ENCODE measurements at regions not wholly inside any gene's neighbourhood (a gene's known extent, or its start where the extent isn't known, plus 50 kb on each side); places are given as distances from the start of the nearest gene placed in this dataset.

- no peak for TF ChIP-seq CTCF (IDR thresholded peaks at IDR 0.05)
- no peaks in the 10 kb centered on the region for H3K9me3 ChIP-seq
- H3K36me3 ChIP-seq, result no peaks in the 10 kb centered on the region
- H3K27me3 ChIP-seq, result no peaks in the 10 kb centered on the region
- no peaks in the 10 kb centered on the region for H3K4me1 ChIP-seq (ENCODE audit: control insufficient read depth in 1 of 2, insufficient read depth in 1 of 2, low read depth in 1 of 2, low read length in 1 of 2)
- no peak overlapping the region for H3K4me3 ChIP-seq (ENCODE audit: low read depth in 1 of 2, low read length in 1 of 2)
- H3K27ac ChIP-seq, result no peak overlapping the region
Measured at GRCh38 chr10:94173594-94173993, 179.9 kb downstream of the PLCE1 start.

GRCh38 chr10:94174838-94175237 is 181.1 kb downstream of the PLCE1 start:
- Histone ChIP-seq H3K36me3 (no peaks in the 10 kb centered on the region), H3K4me3 (ENCODE audit: low read depth in 1 of 2, low read length in 1 of 2) (no peak overlapping the region), H3K27ac (no peak overlapping the region), H3K4me1 (ENCODE audit: control insufficient read depth in 1 of 2, insufficient read depth in 1 of 2, low read depth in 1 of 2, low read length in 1 of 2) (no peaks in the 10 kb centered on the region), H3K27me3 (no peaks in the 10 kb centered on the region), H3K9me3 (no peaks in the 10 kb centered on the region)
- no peak for TF ChIP-seq CTCF (IDR thresholded peaks at IDR 0.05)

GRCh38 chr10:94178475-94179253 is 184.1 kb downstream of the NOC3L start:
- no peaks in the 10 kb centered on the region for H3K9me3 ChIP-seq
- H3K27me3 ChIP-seq, result no peaks in the 10 kb centered on the region
- no peak overlapping the region for H3K4me3 ChIP-seq (ENCODE audit: low read depth in 1 of 2, low read length in 1 of 2)
- no peaks in the 10 kb centered on the region for H3K4me1 ChIP-seq (ENCODE audit: control insufficient read depth in 1 of 2, insufficient read depth in 1 of 2, low read depth in 1 of 2, low read length in 1 of 2)
- no peaks in the 10 kb centered on the region for H3K36me3 ChIP-seq
- H3K27ac ChIP-seq, result no peak overlapping the region
- TF ChIP-seq CTCF (IDR thresholded peaks at IDR 0.05), result no peak

GRCh38 chr10:94180576-94180975 is 182.2 kb downstream of the NOC3L start:
- TF ChIP-seq CTCF (IDR thresholded peaks at IDR 0.05), result no peak

GRCh38 chr10:94183666-94184264 is 179.0 kb downstream of the NOC3L start:
- Histone ChIP-seq H3K27ac (no peak overlapping the region), H3K27me3 (no peaks in the 10 kb centered on the region), H3K4me1 (ENCODE audit: control insufficient read depth in 1 of 2, insufficient read depth in 1 of 2, low read depth in 1 of 2, low read length in 1 of 2) (no peaks in the 10 kb centered on the region), H3K4me3 (ENCODE audit: low read depth in 1 of 2, low read length in 1 of 2) (no peak overlapping the region), H3K9me3 (no peaks in the 10 kb centered on the region), H3K36me3 (no peaks in the 10 kb centered on the region)
- TF ChIP-seq CTCF (IDR thresholded peaks at IDR 0.05), result no peak

More at GRCh38 chr10:94180576-94180975, 182.2 kb downstream of the NOC3L start:
- no peaks in the 10 kb centered on the region for H3K27me3 ChIP-seq
- H3K9me3 ChIP-seq, result no peaks in the 10 kb centered on the region
- H3K4me1 ChIP-seq (ENCODE audit: control insufficient read depth in 1 of 2, insufficient read depth in 1 of 2, low read depth in 1 of 2, low read length in 1 of 2), result no peaks in the 10 kb centered on the region
- H3K27ac ChIP-seq, result no peak overlapping the region
- H3K36me3 ChIP-seq, result no peaks in the 10 kb centered on the region
- H3K4me3 ChIP-seq (ENCODE audit: low read depth in 1 of 2, low read length in 1 of 2), result no peak overlapping the region

All from neutrophil (primary cell).